ENCODE measurements at regions not wholly inside any gene's neighbourhood (a gene's known extent, or its start where the extent isn't known, plus 50 kb on each side); places are given as distances from the start of the nearest gene placed in this dataset.

GRCh38 chr5:98694902-98695301, 78.6 kb upstream of the RGMB start (continued):
- TF ChIP-seq TBP (IDR thresholded peaks at IDR 0.05; ENCODE audit: low read depth, low read length): no peak
- no peak for TF ChIP-seq GABPA (IDR thresholded peaks at IDR 0.05; ENCODE audit: borderline replicate concordance, insufficient read depth, low read length)
- TF ChIP-seq RAD21 (IDR thresholded peaks at IDR 0.05 in 1 of 2, conservative IDR thresholded peaks at IDR 0.05 in 1 of 2; ENCODE audit: low read depth in 2 of 2, low read length in 2 of 2): no peak
- TF ChIP-seq ZNF274 (IDR thresholded peaks at IDR 0.05; ENCODE audit: borderline replicate concordance, extremely low read depth, low read length): no peak
- TF ChIP-seq KDM5A (IDR thresholded peaks at IDR 0.05; ENCODE audit: low read length): no peak
- TF ChIP-seq CTCF (IDR thresholded peaks at IDR 0.05; ENCODE audit: control extremely low read depth in 1 of 3, insufficient read depth in 1 of 3, low read depth in 1 of 3, low read length in 3 of 3): no peak
- TF ChIP-seq EP300 (IDR thresholded peaks at IDR 0.05; ENCODE audit: borderline replicate concordance in 1 of 2, low read depth in 2 of 2, low read length in 2 of 2): no peak
- no peak for TF ChIP-seq HDAC6 (IDR thresholded peaks at IDR 0.05; ENCODE audit: low read depth, low read length)
- no peak for TF ChIP-seq RFX5 (IDR thresholded peaks at IDR 0.05; ENCODE audit: borderline replicate concordance, low read depth, low read length)
- TF ChIP-seq CBX5 (IDR thresholded peaks at IDR 0.05; ENCODE audit: low read depth, low read length): no peak
- no peak for TF ChIP-seq ATF2 (IDR thresholded peaks at IDR 0.05; ENCODE audit: low read length)
- no peak for TF ChIP-seq FOSL1 (IDR thresholded peaks at IDR 0.05; ENCODE audit: insufficient read depth, low read depth, low read length)
- TF ChIP-seq POU5F1 (IDR thresholded peaks at IDR 0.05; ENCODE audit: low read depth, low read length): no peak

Data from H1 (cell line).